HL-60 (cell line): ENCODE measurements at regions not wholly inside any gene's neighbourhood (a gene's known extent, or its start where the extent isn't known, plus 50 kb on each side); places are given as distances from the start of the nearest gene placed in this dataset.

ENCODE experiments used
- DNase-seq, 2 experiments: peaks; one replicate each; pipeline ENCODE4 v3.0.0-alpha.2; 2010 to 2020; ENCODE audit warnings: low read depth in 1 of 2, low spot score in 1 of 2
- H3K27ac ChIP-seq: fragments of 250-450 bp; sonication (Bioruptor Pico); replicated peaks from 2 replicates; pipeline ENCODE4 v1.5.1; 2020; ENCODE audit warnings: mild to moderate bottlenecking, moderate library complexity
- H3K27me3 ChIP-seq: fragments of 250-450 bp; sonication (Bioruptor Pico); 2 replicates; pipeline ENCODE4 v1.5.1; 2021; ENCODE audit warnings: mild to moderate bottlenecking, moderate library complexity; ENCODE audit not compliant: insufficient read depth, poor library complexity, severe bottlenecking
- H3K4me3 ChIP-seq: replicated peaks from 2 replicates; pipeline ENCODE4 v1.5.1; 2011; ENCODE audit warnings: mild to moderate bottlenecking, control low read depth, low read length; ENCODE audit not compliant: insufficient read depth
- CTCF ChIP-seq: IDR thresholded peaks from one replicate; pipeline ENCODE4 v1.5.1; 2011; ENCODE audit warnings: low read length, control low read depth, inconsistent platforms; ENCODE audit not compliant: insufficient read depth
- GABPA ChIP-seq: IDR thresholded peaks from 2 replicates; pipeline ENCODE4 v1.6.1; 2012; ENCODE audit warnings: low read depth
- POLR2AphosphoS5 ChIP-seq: IDR thresholded peaks from 2 replicates; pipeline ENCODE4 v1.6.1; 2012; ENCODE audit warnings: low read depth
- REST ChIP-seq: IDR thresholded peaks from 2 replicates; pipeline ENCODE4 v1.6.1; 2012; ENCODE audit warnings: low read depth; ENCODE audit not compliant: insufficient replicate concordance
- SPI1 ChIP-seq: IDR thresholded peaks from 2 replicates; pipeline ENCODE4 v1.6.1; 2012; ENCODE audit warnings: low read depth, mild to moderate bottlenecking, borderline replicate concordance

GRCh38 chr10:104541820-104542219, 99.3 kb upstream of the SORCS3 start:
- no peak for DNase-seq
- TF ChIP-seq POLR2AphosphoS5, result no peak
- no peak overlapping the region for H3K27ac ChIP-seq
- H3K4me3 ChIP-seq, result no peak overlapping the region
- no peaks in the 10 kb centered on the region for H3K27me3 ChIP-seq

GRCh38 chr10:104546336-104546735, 94.8 kb upstream of the SORCS3 start:
- TF ChIP-seq POLR2AphosphoS5, result no peak
- TF ChIP-seq CTCF, result no peak
- no peak for TF ChIP-seq REST
- TF ChIP-seq SPI1, result no peak
- no peak overlapping the region for H3K27ac ChIP-seq
- H3K27me3 ChIP-seq, result no peaks in the 10 kb centered on the region
- no peak for DNase-seq
- H3K4me3 ChIP-seq, result no peak overlapping the region

- Histone ChIP-seq H3K4me3 (no peak overlapping the region), H3K27me3 (no peaks in the 10 kb centered on the region), H3K27ac (no peak overlapping the region)
- no peak for DNase-seq
- no peak for TF ChIP-seq CTCF
- TF ChIP-seq SPI1, result no peak
- TF ChIP-seq REST, result no peak
- TF ChIP-seq GABPA, result no peak
- no peak for TF ChIP-seq POLR2AphosphoS5
Observed at GRCh38 chr10:104546756-104547155, 94.3 kb upstream of the SORCS3 start.

GRCh38 chr10:104548090-104548489, 93.0 kb upstream of the SORCS3 start:
- H3K27me3 ChIP-seq, result no peaks in the 10 kb centered on the region
- no peak overlapping the region for H3K4me3 ChIP-seq
- H3K27ac ChIP-seq, result no peak overlapping the region
- DNase-seq, result no peak
- peak; percentile 91 for TF ChIP-seq REST
- TF ChIP-seq SPI1, result no peak
